RCC 7860 (cell line): ENCODE measurements at regions not wholly inside any gene's neighbourhood (a gene's known extent, or its start where the extent isn't known, plus 50 kb on each side); places are given as distances from the start of the nearest gene placed in this dataset.
"Not testable (repeated sequence)": the region's sequence is repeated elsewhere in the genome, so short reads cannot be mapped to it uniquely, and the experiment has no call there.

Experiments
- DNase-seq: peaks from one replicate; pipeline ENCODE4 v3.0.0-alpha.2; 2015; ENCODE audit warnings: low spot score
- FAIRE-seq: peaks from 2 replicates; lab custom pipeline; 2012; peaks lifted over from hg19 to GRCh38; lab: Jason Lieb, UNC

GRCh38 chr5:89869346-89869745 is 540.2 kb downstream of the CETN3 start:
- FAIRE-seq (no peak), DNase-seq (no peak)

DNA sequence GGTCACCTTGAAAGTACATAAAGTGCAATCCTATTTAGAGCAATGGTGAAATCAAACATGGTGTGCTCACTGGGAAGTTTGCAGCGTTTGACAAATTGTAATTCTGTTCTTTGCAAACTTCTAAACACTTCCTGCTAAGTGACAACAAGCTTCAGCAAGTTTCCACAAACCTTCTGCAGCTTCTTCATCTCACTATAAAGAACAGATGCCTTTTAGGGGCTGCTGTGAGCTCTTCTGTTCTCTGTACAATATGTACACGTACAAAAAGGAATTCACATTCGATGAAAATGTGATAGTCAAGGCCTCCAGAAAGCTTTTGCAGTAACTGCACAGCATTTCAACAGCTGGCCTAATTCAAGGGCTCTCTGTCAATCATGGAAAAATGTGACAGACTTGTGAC is 543.1 kb downstream of the CETN3 start:
- no peak for FAIRE-seq

DNA sequence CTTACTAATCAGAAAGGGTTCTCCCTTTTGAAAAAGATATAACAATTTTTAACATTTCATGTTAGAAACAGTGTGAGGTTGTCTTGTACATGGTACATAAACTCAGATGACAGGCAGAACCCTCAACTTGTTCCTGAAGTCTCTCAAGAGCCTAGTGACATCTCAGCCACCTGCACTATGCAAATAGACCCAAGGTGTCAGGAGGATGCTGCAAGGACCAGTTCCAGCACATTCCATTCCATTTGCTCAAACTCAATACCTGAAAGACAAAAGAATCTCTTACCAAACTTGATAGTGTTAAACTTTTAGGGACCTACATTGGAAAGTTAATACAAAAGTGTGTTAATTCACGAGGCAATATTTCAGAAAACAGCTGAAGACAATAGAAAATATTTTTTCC is 544.6 kb downstream of the CETN3 start:
- no peak for FAIRE-seq
- no peak for DNase-seq

More for the DNA sequence above, 543.1 kb downstream of the CETN3 start:
- DNase-seq: no peak

GRCh38 chr5:89857790-89858189 is 551.8 kb downstream of the CETN3 start:
- no peak for FAIRE-seq
- DNase-seq: no peak

- DNase-seq: no peak
- no peak for FAIRE-seq
Observed at GRCh38 chr5:89855417-89855816, 554.1 kb downstream of the CETN3 start.

DNA sequence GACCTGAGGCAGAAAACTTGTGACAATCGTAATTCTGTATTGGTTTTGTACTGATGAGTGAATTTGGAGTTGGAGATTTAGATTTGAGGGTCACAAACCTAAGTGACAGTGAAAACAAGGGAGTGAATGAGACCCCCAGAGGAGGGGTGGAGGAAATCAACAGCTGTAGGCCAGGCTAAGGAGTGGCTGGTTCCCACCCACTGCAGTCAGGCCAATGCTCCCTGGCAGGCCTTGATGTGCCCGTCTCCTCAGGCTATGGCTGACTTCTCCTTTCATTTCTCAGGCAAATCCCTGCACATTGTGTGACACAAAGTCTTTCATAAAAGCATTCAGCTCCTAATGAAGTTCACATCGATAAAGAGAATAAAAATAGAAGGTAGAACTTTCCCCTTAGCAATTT is 557.6 kb downstream of the CETN3 start:
- DNase-seq: no peak
- no peak for FAIRE-seq

- DNase-seq (no peak), FAIRE-seq (no peak)
Observed at GRCh38 chr5:89850513-89850865, 559.1 kb downstream of the CETN3 start.

DNA sequence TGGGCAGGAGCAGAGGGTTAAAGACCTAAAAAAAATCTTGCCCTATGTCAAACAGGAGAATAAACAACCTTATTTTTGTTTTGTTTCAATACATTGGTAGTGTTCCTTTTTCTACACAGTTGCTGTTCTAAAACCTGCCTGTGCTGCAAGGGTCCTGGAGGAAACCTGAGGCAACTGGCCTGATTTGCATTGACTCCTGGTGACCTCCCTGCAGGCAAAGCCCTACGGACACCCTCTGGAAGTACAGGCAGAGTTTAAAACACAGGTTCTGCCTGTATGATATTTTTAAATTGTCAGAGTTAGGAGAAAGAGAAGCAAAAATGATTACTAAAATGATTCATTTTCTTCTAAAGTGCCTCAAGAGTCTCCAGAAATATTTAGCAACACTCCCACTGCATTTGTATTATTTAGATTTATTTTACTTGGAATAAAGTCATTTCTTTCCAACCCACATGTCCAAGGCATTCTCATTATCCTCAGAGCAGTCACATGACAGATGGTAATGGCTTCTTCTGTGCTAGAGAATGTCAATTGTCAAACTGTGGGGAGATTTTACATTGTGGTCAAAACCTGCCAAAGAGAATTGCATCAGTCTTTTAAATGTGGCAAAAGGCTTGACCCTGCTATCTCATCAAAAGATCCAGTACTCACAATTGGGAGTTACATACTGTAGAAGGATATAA is 559.6 kb downstream of the CETN3 start:
- DNase-seq (no peak), FAIRE-seq (no peak)

GRCh38 chr5:89847743-89848142 is 561.8 kb downstream of the CETN3 start:
- FAIRE-seq: no peak
- no peak for DNase-seq

GRCh38 chr5:89844548-89844947 is 565.0 kb downstream of the CETN3 start:
- FAIRE-seq (no peak), DNase-seq (no peak)

- FAIRE-seq: no peak
Observed at GRCh38 chr5:89842531-89842930, 567.0 kb downstream of the CETN3 start.

DNA sequence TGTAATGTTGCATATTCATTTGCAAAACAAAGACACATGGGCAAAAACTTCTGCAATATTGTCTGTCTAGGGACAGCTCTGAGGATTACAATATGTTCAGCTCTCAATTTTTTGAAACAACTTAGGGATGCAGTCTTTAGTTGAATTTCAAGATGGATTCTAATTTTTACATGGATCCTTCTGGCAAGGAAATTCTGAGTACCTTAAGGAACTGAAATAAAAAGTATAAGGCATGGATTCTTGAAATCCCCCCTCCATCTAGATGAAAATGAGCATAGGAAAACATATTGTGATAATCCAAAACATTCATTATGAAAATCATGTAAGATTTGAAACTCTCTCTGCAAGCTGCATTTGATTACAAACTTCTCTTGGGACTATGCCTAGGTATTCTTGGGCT is 568.6 kb downstream of the CETN3 start:
- no peak for DNase-seq
- no peak for FAIRE-seq

More at GRCh38 chr5:89842531-89842930, 567.0 kb downstream of the CETN3 start:
- DNase-seq: no peak

- FAIRE-seq (no peak), DNase-seq (no peak)
Observed at GRCh38 chr5:89830691-89831090, 578.9 kb downstream of the CETN3 start.

GRCh38 chr5:89827960-89828359 is 581.6 kb downstream of the CETN3 start:
- no peak for DNase-seq
- no peak for FAIRE-seq

- FAIRE-seq (no peak), DNase-seq (no peak)
Observed at GRCh38 chr5:89827359-89827758, 582.2 kb downstream of the CETN3 start.

DNA sequence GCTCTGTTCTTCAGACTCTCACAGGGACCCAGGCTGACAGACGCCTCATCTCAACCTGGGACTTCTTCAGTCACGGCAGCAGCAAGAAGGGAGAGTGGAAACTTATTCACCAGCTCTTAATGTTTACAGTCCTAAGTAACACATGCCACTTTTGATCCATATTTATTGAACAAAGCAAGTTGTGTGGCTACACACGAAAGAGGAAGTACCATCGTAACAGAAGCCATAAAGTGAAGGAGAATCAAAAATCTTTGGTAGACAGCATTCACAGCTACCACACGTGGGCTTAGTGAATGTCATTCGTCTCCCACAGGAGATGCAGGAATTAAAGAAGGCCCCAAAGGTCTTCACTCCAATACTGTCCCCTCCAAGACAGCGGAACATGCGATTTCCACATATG is 582.6 kb downstream of the CETN3 start:
- no peak for FAIRE-seq
- no peak for DNase-seq

- no peak for DNase-seq
- no peak for FAIRE-seq
Observed at GRCh38 chr5:89823046-89823445, 586.5 kb downstream of the CETN3 start.

GRCh38 chr5:89817841-89818240 is 591.7 kb downstream of the CETN3 start:
- FAIRE-seq (no peak), DNase-seq (no peak)

DNA sequence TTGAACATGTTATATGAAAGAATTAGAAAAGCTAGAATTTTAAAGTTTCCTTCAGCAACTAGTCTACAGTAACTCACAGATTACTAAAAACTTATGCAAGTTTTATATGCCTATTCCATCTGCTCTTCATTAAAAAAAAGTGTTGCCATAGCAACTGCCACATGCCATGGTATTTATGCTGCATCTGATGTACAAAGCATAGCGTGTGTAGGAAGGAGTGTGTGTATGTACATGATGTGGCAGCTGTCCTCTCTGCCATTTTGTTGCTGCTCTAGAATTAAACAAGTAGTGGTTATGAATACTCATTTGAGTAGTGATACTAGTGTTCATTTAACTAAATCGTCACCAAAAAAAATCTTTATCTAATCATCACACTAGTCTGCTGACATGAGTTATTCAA is 593.5 kb downstream of the CETN3 start:
- DNase-seq (no peak), FAIRE-seq (no peak)

- not testable (repeated sequence) for FAIRE-seq, DNase-seq
Observed at GRCh38 chr5:89800735-89801134, 608.8 kb downstream of the CETN3 start.

DNA sequence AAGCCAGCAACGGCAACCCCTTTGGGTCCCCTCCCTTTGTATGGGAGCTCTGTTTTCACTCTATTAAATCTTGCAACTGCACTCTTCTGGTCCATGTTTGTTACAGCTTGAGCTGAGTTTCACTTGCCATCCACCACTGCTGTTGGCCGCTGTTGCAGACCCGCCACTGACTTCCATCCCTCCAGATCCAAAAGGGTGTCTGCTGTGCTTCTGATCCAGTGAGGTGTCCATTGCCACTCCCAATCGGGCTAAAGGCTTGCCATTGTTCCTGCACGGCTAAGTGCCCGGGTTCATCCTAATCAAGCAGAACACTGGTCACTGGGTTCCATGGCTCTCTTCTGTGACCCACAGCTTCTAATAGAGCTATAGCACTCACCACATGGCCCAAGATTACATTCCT is 615.1 kb downstream of the CETN3 start:
- FAIRE-seq, DNase-seq: not testable (repeated sequence)

GRCh38 chr5:89779734-89780133 is 629.8 kb downstream of the CETN3 start:
- not testable (repeated sequence) for DNase-seq, FAIRE-seq

- DNase-seq: no peak
- FAIRE-seq: no peak
Observed at GRCh38 chr5:89777758-89778157, 631.8 kb downstream of the CETN3 start.
